A549 (cell line): ENCODE measurements at regions not wholly inside any gene's neighbourhood (a gene's known extent, or its start where the extent isn't known, plus 50 kb on each side); places are given as distances from the start of the nearest gene placed in this dataset.

ENCODE experiments used
- ATAC-seq, 2 experiments: fragments of 200-7000 bp in 1 of 2; fragments of >200 bp in 1 of 2; cut with Nextera tagmentation in 1 of 2; cut with Tn5 transposase in 1 of 2; 3 replicates each; pipeline versions ENCODE4 v1.8.0 to v1.9.1; 2018 to 2020; ENCODE audit warnings: mild to moderate bottlenecking in 1 of 2, moderate library complexity in 1 of 2
- CTCF ChIA-PET: fragments of 300-600 bp; sonication (Branson Sonifier 250); formaldehyde crosslinking; extraction: SDS; loops from one replicate; lab custom pipeline; 2021; ENCODE audit warnings: antibody characterized with exemption, inconsistent platforms; lab: Yijun Ruan, JAX
- POLR2A ChIA-PET: fragments of 350-600 bp; formaldehyde crosslinking; extraction: SDS; loops from one replicate; lab custom pipeline; 2021; ENCODE audit warnings: antibody characterized with exemption, inconsistent platforms; lab: Yijun Ruan, JAX
- DNase-seq, 2 experiments: peaks; one replicate each; pipeline versions ENCODE4 v3.0.0 to v3.0.0-alpha.2; 2011 to 2016; ENCODE audit warnings: low read depth in 1 of 2, low spot score in 1 of 2
- FAIRE-seq: peaks from 2 replicates; lab custom pipeline; 2011; peaks lifted over from hg19 to GRCh38; lab: Jason Lieb, UNC
- H3K27ac ChIP-seq, 2 experiments: fragments of >200 bp; sonication (Bioruptor Twin); formaldehyde crosslinking; 3 replicates each; pipeline ENCODE4 v1.5.1; 2016 to 2017
- H3K4me1 ChIP-seq: fragments of >200 bp; sonication (Bioruptor Twin); formaldehyde crosslinking; 3 replicates; pipeline ENCODE4 v1.6.1; 2016
- H3K4me2 ChIP-seq: fragments of >200 bp; sonication (Bioruptor Twin); formaldehyde crosslinking; 3 replicates; pipeline ENCODE4 v1.6.1; 2016
- H3K4me3 ChIP-seq: fragments of >200 bp; sonication (Bioruptor Twin); formaldehyde crosslinking; 3 replicates; pipeline ENCODE4 v1.5.1; 2016
- H3K9me3 ChIP-seq: fragments of >200 bp; sonication (Bioruptor Twin); formaldehyde crosslinking; 3 replicates; pipeline ENCODE4 v1.6.1; 2016
- CEBPB ChIP-seq, 2 experiments: fragments of >200 bp in 1 of 2; sonication (Bioruptor Twin) in 1 of 2; formaldehyde crosslinking in 1 of 2; IDR thresholded peaks; 2 replicates each; pipeline ENCODE4 v1.6.1; 2012 to 2016
- E2F6 ChIP-seq: IDR thresholded peaks from 2 replicates; pipeline ENCODE4 v1.6.1; 2012; ENCODE audit warnings: low read depth, borderline replicate concordance
- EHF ChIP-seq: fragments of 250-450 bp; sonication (Bioruptor Pico); IDR thresholded peaks from 2 replicates; pipeline ENCODE4 v1.5.0; 2020; ENCODE audit warnings: mild to moderate bottlenecking
- ELK1 ChIP-seq: fragments of 150-350 bp; IDR thresholded peaks from 2 replicates; pipeline ENCODE4 v1.6.1; 2014; ENCODE audit warnings: low read depth, mild to moderate bottlenecking, low read length
- ESRRA ChIP-seq: fragments of 150-350 bp; IDR thresholded peaks from 2 replicates; pipeline ENCODE4 v1.6.1; 2014; ENCODE audit warnings: mild to moderate bottlenecking, low read length, borderline replicate concordance
- FOSL2 ChIP-seq, 2 experiments: fragments of 450-650 bp in 1 of 2; fragments of >200 bp in 1 of 2; sonication (Bioruptor Twin) in 1 of 2; formaldehyde crosslinking; IDR thresholded peaks; 2 replicates each; pipeline versions ENCODE4 v1.5.0 to v1.6.1; 2016 to 2020; ENCODE audit warnings: mild to moderate bottlenecking in 1 of 2, moderate library complexity in 1 of 2
- HES2 ChIP-seq: fragments of >200 bp; sonication (Bioruptor Twin); formaldehyde crosslinking; IDR thresholded peaks from 2 replicates; pipeline ENCODE4 v1.6.1; 2016
- HOXB5 ChIP-seq: fragments of 250-450 bp; sonication (Bioruptor Pico); IDR thresholded peaks from 2 replicates; pipeline ENCODE4 v1.5.0; 2020; ENCODE audit warnings: mild to moderate bottlenecking, moderate library complexity
- JUN ChIP-seq, 2 experiments: fragments of >200 bp; sonication (Bioruptor Twin); formaldehyde crosslinking; IDR thresholded peaks; 2 replicates in 1 of 2; 3 replicates in 1 of 2; pipeline ENCODE4 v1.6.1; 2016 to 2017
- JUNB ChIP-seq: fragments of >200 bp; sonication (Bioruptor Twin); formaldehyde crosslinking; IDR thresholded peaks from 2 replicates; pipeline ENCODE4 v1.6.1; 2016
- KDM1A ChIP-seq: fragments of 200-600 bp; sonication (generic); IDR thresholded peaks from 2 replicates; pipeline ENCODE4 v1.6.1; 2016; ENCODE audit warnings: low read depth, mild to moderate bottlenecking
- KDM5A ChIP-seq: fragments of 200-600 bp; sonication (generic); IDR thresholded peaks from 2 replicates; pipeline ENCODE4 v1.6.1; 2016; ENCODE audit warnings: antibody characterized with exemption, mild to moderate bottlenecking
- MAX ChIP-seq: IDR thresholded peaks from 2 replicates; pipeline ENCODE4 v1.6.1; 2012
- MAZ ChIP-seq: fragments of 150-350 bp; IDR thresholded peaks from 2 replicates; pipeline ENCODE4 v1.6.1; 2014; ENCODE audit warnings: antibody characterized with exemption, low read depth, low read length, borderline replicate concordance
- MYC ChIP-seq: IDR thresholded peaks from 2 replicates; pipeline ENCODE4 v1.6.1; 2012; ENCODE audit warnings: mild to moderate bottlenecking, inconsistent platforms, low read length, improper control_type of control experiment, borderline replicate concordance
- NFE2L2 ChIP-seq: fragments of 150-350 bp; conservative IDR thresholded peaks from 2 replicates; pipeline ENCODE4 v1.6.1; 2014; ENCODE audit warnings: low read length
- NPAS2 ChIP-seq: fragments of 250-450 bp; sonication (Bioruptor Pico); IDR thresholded peaks from 2 replicates; pipeline ENCODE4 v1.8.0; 2022; ENCODE audit warnings: mild to moderate bottlenecking, moderate library complexity, borderline replicate concordance
- RAD21 ChIP-seq, 2 experiments: fragments of >200 bp in 1 of 2; sonication (Bioruptor Twin) in 1 of 2; formaldehyde crosslinking in 1 of 2; IDR thresholded peaks in 1 of 2; conservative IDR thresholded peaks in 1 of 2; 2 replicates in 1 of 2; 3 replicates in 1 of 2; pipeline ENCODE4 v1.6.1; 2012 to 2018; ENCODE audit warnings: inconsistent platforms in 1 of 2
- RCOR1 ChIP-seq: fragments of 150-350 bp; IDR thresholded peaks from 2 replicates; pipeline ENCODE4 v1.6.1; 2014; ENCODE audit warnings: antibody characterized with exemption, low read length, low read depth
- RNF2 ChIP-seq: fragments of 200-600 bp; sonication (generic); IDR thresholded peaks from 2 replicates; pipeline ENCODE4 v1.6.1; 2016; ENCODE audit warnings: low read depth, mild to moderate bottlenecking, antibody characterized with exemption, moderate library complexity, borderline replicate concordance
- SREBF2 ChIP-seq: fragments of 450-650 bp; IDR thresholded peaks from 2 replicates; pipeline ENCODE4 v1.6.1; 2014; ENCODE audit warnings: mild to moderate bottlenecking, moderate library complexity
- TFCP2L1 ChIP-seq: fragments of 250-450 bp; sonication (Bioruptor Pico); IDR thresholded peaks from 2 replicates; pipeline ENCODE4 v1.5.0; 2021; ENCODE audit warnings: mild to moderate bottlenecking
- ZNF302 ChIP-seq: fragments of 250-450 bp; sonication (Bioruptor Pico); IDR thresholded peaks from 2 replicates; pipeline ENCODE4 v1.9.0; 2021; ENCODE audit warnings: inconsistent platforms, mild to moderate bottlenecking, moderate library complexity
- WGBS: methylation state at CpG from one replicate; pipeline ENCODE4 v1.1.6; 2017; ENCODE audit errors: missing lambda C conversion rate; 5-methylcytosine and 5-hydroxymethylcytosine counted together

- DNase-seq (no peak), ATAC-seq (no peak; a peak in 1 of 6 replicates), FAIRE-seq (no peak)
- TF ChIP-seq RCOR1: no peak
- Histone ChIP-seq H3K27ac (peak overlapping the region in 1 of 2 experiments; percentile 71; a peak in 3 of 6 replicates), H3K4me3 (no peak overlapping the region), H3K9me3 (no peaks in the 10 kb centered on the region), H3K4me1 (peaks cover 45% of the 10 kb centered on the region), H3K4me2 (no peak overlapping the region)
- ChIA-PET CTCF (interaction anchor here (0.6 to 18.2 kb wide), 34 partner anchors 8 to 280 kb away, joined by 3 to 217 read pairs (median 3); a partner anchor contains a TSS), POLR2A (no interaction called here)
- WGBS: 89% methylated on average over 7 of the region's 7 CpGs
Measured at GRCh38 chr12:107405436-107405835, 280.2 kb upstream of the PWP1 start.

GRCh38 chr12:107406932-107407331 lies 278.7 kb upstream of the PWP1 start:
- DNase-seq (no peak), ATAC-seq (no peak), FAIRE-seq (no peak)
- WGBS: 78% methylated on average over 5 of the region's 5 CpGs
- CTCF ChIA-PET: interaction anchor here (0.9 to 18.2 kb wide), 8 partner anchors 10 to 282 kb away, joined by 3 to 217 read pairs (median 16); a partner anchor contains a TSS
- Histone ChIP-seq H3K27ac (peak overlapping the region in 1 of 2 experiments; percentile 25; a peak in 1 of 6 replicates), H3K4me1 (peaks cover 45% of the 10 kb centered on the region), H3K4me3 (no peak overlapping the region), H3K9me3 (no peaks in the 10 kb centered on the region), H3K4me2 (no peak overlapping the region)
- TF ChIP-seq KDM1A: no peak
- TF ChIP-seq NPAS2: no peak
- no peak for TF ChIP-seq HES2
- no peak for TF ChIP-seq ELK1
- no peak for TF ChIP-seq EHF (CRISPR knock-in tag)
- TF ChIP-seq ZNF302 (CRISPR knock-in tag): no peak
- no peak for TF ChIP-seq CEBPB (IDR thresholded peaks at IDR 0.05)
- no peak for TF ChIP-seq KDM5A
- TF ChIP-seq JUNB: no peak
- no peak for TF ChIP-seq HOXB5
- TF ChIP-seq NFE2L2: no peak
- no peak for TF ChIP-seq TFCP2L1 (CRISPR knock-in tag)
- no peak for TF ChIP-seq MYC
- no peak for TF ChIP-seq ESRRA
- TF ChIP-seq JUN (IDR thresholded peaks at IDR 0.05): no peak
- no peak for TF ChIP-seq SREBF2
- no peak for TF ChIP-seq E2F6
- POLR2A ChIA-PET: no interaction called here

- Histone ChIP-seq H3K4me2 (peak overlapping the region; percentile 45), H3K27ac (peak overlapping the region; percentile 59 to 77), H3K4me3 (no peak overlapping the region), H3K9me3 (no peaks in the 10 kb centered on the region), H3K4me1 (peaks cover 59% of the 10 kb centered on the region)
- ChIA-PET POLR2A (interaction anchor here (1.0 kb wide), 1 partner anchor 94 kb away, joined by 3 read pairs; a partner anchor contains a TSS), CTCF (interaction anchor here (1.5 to 18.2 kb wide), 3 partner anchors 93 to 280 kb away, joined by 4 to 146 read pairs (median 4); no protein-coding TSS in a partner anchor)
- TF ChIP-seq MAZ: no peak
- TF ChIP-seq MAX: peak; percentile 47; the same call in 1 of the 2 replicates
- TF ChIP-seq RAD21 (conservative IDR thresholded peaks at IDR 0.05 in 1 of 2, IDR thresholded peaks at IDR 0.05 in 1 of 2): 0 out of 5 replicates have a peak, but pooled peaks of 1 of the 2 experiments have one; percentile 4
- peak; percentile 61 for TF ChIP-seq FOSL2 (IDR thresholded peaks at IDR 0.05)
- TF ChIP-seq FOSL2 (CRISPR knock-in tag; IDR thresholded peaks at IDR 0.05): peak; percentile 78
- TF ChIP-seq JUN (IDR thresholded peaks at IDR 0.05): no peak
- no peak for TF ChIP-seq NPAS2
- peak; percentile 51; the same call in 1 of the 2 replicates for TF ChIP-seq JUNB
- TF ChIP-seq RNF2: no peak
- DNase-seq (peak; percentile 71), FAIRE-seq (no peak), ATAC-seq (peak; percentile 81 to 92)
- 71% methylated on average over 14 of the region's 14 CpGs for WGBS
Measured at GRCh38 chr12:107411792-107412535, 273.6 kb upstream of the PWP1 start.
